ENCODE measurements at regions not wholly inside any gene's neighbourhood (a gene's known extent, or its start where the extent isn't known, plus 50 kb on each side); places are given as distances from the start of the nearest gene placed in this dataset.

GRCh38 chr3:76788206-76788605, 251.7 kb upstream of the ROBO2 start:
- no peak overlapping the region for H3K4me3 ChIP-seq (replicated peaks; ENCODE audit: low read depth, low read length)
- no peaks in the 10 kb centered on the region for H3K36me3 ChIP-seq (ENCODE audit: control insufficient read depth, insufficient read depth, low read length)
- DNase-seq (ENCODE audit: extremely low read depth, insufficient read length): no peak
- no peaks in the 10 kb centered on the region for H3K27me3 ChIP-seq (replicated peaks; ENCODE audit: control insufficient read depth, insufficient read depth, low read length)
- TF ChIP-seq CTCF (IDR thresholded peaks at IDR 0.05; ENCODE audit: insufficient read depth, low read length, poor library complexity, severe bottlenecking): no peak

- Histone ChIP-seq H3K27me3 (replicated peaks; ENCODE audit: control insufficient read depth, insufficient read depth, low read length) (no peaks in the 10 kb centered on the region), H3K4me3 (replicated peaks; ENCODE audit: low read depth, low read length) (no peak overlapping the region), H3K36me3 (ENCODE audit: control insufficient read depth, insufficient read depth, low read length) (no peaks in the 10 kb centered on the region)
- no peak for DNase-seq (ENCODE audit: extremely low read depth, insufficient read length)
- no peak for TF ChIP-seq CTCF (IDR thresholded peaks at IDR 0.05; ENCODE audit: insufficient read depth, low read length, poor library complexity, severe bottlenecking)
Observed at GRCh38 chr3:76789237-76789636, 250.7 kb upstream of the ROBO2 start.

GRCh38 chr3:76811418-76811817, 228.5 kb upstream of the ROBO2 start:
- Histone ChIP-seq H3K4me3 (replicated peaks; ENCODE audit: low read depth, low read length) (no peak overlapping the region), H3K36me3 (ENCODE audit: control insufficient read depth, insufficient read depth, low read length) (no peaks in the 10 kb centered on the region), H3K27me3 (replicated peaks; ENCODE audit: control insufficient read depth, insufficient read depth, low read length) (no peaks in the 10 kb centered on the region)
- DNase-seq (ENCODE audit: extremely low read depth, insufficient read length): no peak
- no peak for TF ChIP-seq CTCF (IDR thresholded peaks at IDR 0.05; ENCODE audit: insufficient read depth, low read length, poor library complexity, severe bottlenecking)

DNA sequence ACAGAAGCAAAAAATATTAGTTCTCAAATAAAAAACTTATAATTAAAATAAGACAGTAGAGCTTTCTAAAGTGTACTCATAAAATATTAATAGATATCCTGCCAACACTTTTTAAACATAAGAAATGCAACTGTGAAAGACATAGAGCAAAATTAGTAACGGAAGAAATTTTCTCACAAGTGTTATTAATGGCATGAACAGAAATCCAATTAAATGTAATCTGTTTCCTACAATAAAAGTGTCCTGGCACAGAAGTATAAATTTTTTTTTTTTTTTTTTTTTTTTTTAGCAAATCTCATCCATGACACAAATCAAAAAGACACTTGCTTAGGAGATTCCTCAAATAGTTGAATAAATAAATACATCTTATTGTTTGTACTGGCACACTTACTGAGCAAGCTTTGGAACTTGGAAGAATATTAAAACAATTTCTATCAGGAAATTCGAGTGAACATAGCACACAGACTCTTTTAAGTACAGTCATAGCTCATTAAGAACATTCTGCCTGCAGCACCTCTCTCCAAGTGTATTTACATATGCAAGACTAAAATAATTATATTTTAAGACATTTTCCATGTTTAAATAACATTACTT, 227.2 kb upstream of the ROBO2 start:
- DNase-seq (ENCODE audit: extremely low read depth, insufficient read length): no peak
- no peaks in the 10 kb centered on the region for H3K27me3 ChIP-seq (replicated peaks; ENCODE audit: control insufficient read depth, insufficient read depth, low read length)
- no peak overlapping the region for H3K4me3 ChIP-seq (replicated peaks; ENCODE audit: low read depth, low read length)
- no peak for TF ChIP-seq CTCF (IDR thresholded peaks at IDR 0.05; ENCODE audit: insufficient read depth, low read length, poor library complexity, severe bottlenecking)
- H3K36me3 ChIP-seq (ENCODE audit: control insufficient read depth, insufficient read depth, low read length): no peaks in the 10 kb centered on the region

- Histone ChIP-seq H3K36me3 (ENCODE audit: control insufficient read depth, insufficient read depth, low read length) (no peaks in the 10 kb centered on the region), H3K27me3 (replicated peaks; ENCODE audit: control insufficient read depth, insufficient read depth, low read length) (no peaks in the 10 kb centered on the region), H3K4me3 (replicated peaks; ENCODE audit: low read depth, low read length) (no peak overlapping the region)
- no peak for DNase-seq (ENCODE audit: extremely low read depth, insufficient read length)
- no peak for TF ChIP-seq CTCF (IDR thresholded peaks at IDR 0.05; ENCODE audit: insufficient read depth, low read length, poor library complexity, severe bottlenecking)
Observed at GRCh38 chr3:76815561-76815960, 224.3 kb upstream of the ROBO2 start.

DNA sequence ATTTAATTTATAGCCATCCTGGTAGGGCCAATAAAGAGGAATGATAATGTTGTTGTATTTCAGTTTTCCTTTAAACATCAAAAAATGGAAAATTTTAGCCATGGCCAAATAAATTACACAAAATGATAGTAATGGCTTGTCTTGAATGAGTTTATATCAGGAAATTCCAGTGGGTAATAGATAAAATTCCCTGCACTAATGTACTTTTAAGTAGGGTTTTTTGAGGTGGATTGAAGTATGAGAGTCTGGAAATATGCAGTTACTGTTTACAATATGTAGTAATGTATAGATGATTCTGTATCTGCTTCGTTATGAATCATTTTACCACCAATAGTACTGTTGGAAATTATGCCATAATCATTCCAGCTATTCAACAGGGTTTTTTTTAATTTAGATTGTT, 219.4 kb upstream of the ROBO2 start:
- DNase-seq (ENCODE audit: extremely low read depth, insufficient read length): no peak
- Histone ChIP-seq H3K4me3 (replicated peaks; ENCODE audit: low read depth, low read length) (no peak overlapping the region), H3K27me3 (replicated peaks; ENCODE audit: control insufficient read depth, insufficient read depth, low read length) (no peaks in the 10 kb centered on the region), H3K36me3 (ENCODE audit: control insufficient read depth, insufficient read depth, low read length) (no peaks in the 10 kb centered on the region)
- no peak for TF ChIP-seq CTCF (IDR thresholded peaks at IDR 0.05; ENCODE audit: insufficient read depth, low read length, poor library complexity, severe bottlenecking)
